Breast epithelium (tissue), 3 donors: ENCODE measurements at regions not wholly inside any gene's neighbourhood (a gene's known extent, or its start where the extent isn't known, plus 50 kb on each side); places are given as distances from the start of the nearest gene placed in this dataset.

Experiments
- POLR2A ChIP-seq: fragments of 450-650 bp; IDR thresholded peaks from one replicate; pipeline ENCODE4 v1.6.1; 2016; ENCODE audit warnings: antibody characterized with exemption, mild to moderate bottlenecking, moderate library complexity
- POLR2AphosphoS5 ChIP-seq, 3 donors: sonication (generic); formaldehyde crosslinking; IDR thresholded peaks; one replicate each; pipeline ENCODE4 v1.6.1; 2017; ENCODE audit warnings: antibody characterized with exemption in 3 of 3
- TF ChIP-seq, protein P1 (sequence below), 3 donors: fragments of 450-650 bp; IDR thresholded peaks; one replicate each; pipeline ENCODE4 v1.5.1; 2016 to 2017; ENCODE audit warnings: antibody characterized with exemption in 3 of 3, mild to moderate bottlenecking in 3 of 3, moderate library complexity in 3 of 3

DNA sequence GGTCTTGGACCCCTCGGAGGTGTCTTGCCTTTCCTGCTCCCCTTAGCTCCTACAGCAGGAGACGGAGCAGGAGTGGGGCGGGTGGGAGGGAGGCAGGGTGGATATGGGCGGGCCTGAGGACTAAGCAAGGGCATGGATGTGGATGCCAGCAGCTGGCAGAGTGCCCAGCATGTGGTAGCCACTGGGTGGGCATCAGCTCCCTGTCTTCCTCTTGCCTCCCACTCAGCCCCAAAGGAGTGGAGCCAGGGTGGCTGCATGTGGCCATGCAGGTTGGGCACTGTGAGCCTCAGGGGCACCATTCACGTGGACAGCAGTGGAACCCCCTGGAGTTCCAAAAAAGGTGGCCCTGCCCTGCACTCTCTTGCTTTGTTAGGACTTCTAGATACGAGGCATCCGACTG lies 90.1 kb upstream of the TBCA start:
- no peak for TF ChIP-seq POLR2AphosphoS5 (IDR thresholded peaks at IDR 0.05)
- TF ChIP-seq, protein P1, sequence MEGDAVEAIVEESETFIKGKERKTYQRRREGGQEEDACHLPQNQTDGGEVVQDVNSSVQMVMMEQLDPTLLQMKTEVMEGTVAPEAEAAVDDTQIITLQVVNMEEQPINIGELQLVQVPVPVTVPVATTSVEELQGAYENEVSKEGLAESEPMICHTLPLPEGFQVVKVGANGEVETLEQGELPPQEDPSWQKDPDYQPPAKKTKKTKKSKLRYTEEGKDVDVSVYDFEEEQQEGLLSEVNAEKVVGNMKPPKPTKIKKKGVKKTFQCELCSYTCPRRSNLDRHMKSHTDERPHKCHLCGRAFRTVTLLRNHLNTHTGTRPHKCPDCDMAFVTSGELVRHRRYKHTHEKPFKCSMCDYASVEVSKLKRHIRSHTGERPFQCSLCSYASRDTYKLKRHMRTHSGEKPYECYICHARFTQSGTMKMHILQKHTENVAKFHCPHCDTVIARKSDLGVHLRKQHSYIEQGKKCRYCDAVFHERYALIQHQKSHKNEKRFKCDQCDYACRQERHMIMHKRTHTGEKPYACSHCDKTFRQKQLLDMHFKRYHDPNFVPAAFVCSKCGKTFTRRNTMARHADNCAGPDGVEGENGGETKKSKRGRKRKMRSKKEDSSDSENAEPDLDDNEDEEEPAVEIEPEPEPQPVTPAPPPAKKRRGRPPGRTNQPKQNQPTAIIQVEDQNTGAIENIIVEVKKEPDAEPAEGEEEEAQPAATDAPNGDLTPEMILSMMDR (IDR thresholded peaks at IDR 0.05) = no peak
- TF ChIP-seq POLR2A = no peak
